NB4 (cell line): ENCODE measurements at regions not wholly inside any gene's neighbourhood (a gene's known extent, or its start where the extent isn't known, plus 50 kb on each side); places are given as distances from the start of the nearest gene placed in this dataset.
A peak's percentile ranks its signal among the peaks of the same experiment; 100 is the strongest.
"Not testable (repeated sequence)": the region's sequence is repeated elsewhere in the genome, so short reads cannot be mapped to it uniquely, and the experiment has no call there.

Experiments
- DNase-seq: peaks from one replicate; pipeline ENCODE4 v3.0.0; 2010; ENCODE audit warnings: low read depth
- H3K4me3 ChIP-seq: one replicate; pipeline ENCODE4 v1.5.1; 2011; ENCODE audit warnings: mild to moderate bottlenecking, low read depth, low read length, moderate library complexity
- CTCF ChIP-seq: IDR thresholded peaks from one replicate; pipeline ENCODE4 v1.5.1; 2012; ENCODE audit warnings: low read depth, low read length
- MAX ChIP-seq: IDR thresholded peaks from 2 replicates; pipeline ENCODE4 v1.6.1; 2011; ENCODE audit warnings: low read depth, low read length
- MYC ChIP-seq: IDR thresholded peaks from 2 replicates; pipeline ENCODE4 v1.6.1; 2011; ENCODE audit warnings: low read depth, low read length
- POLR2A ChIP-seq: IDR thresholded peaks from 2 replicates; pipeline ENCODE4 v1.6.1; 2011; ENCODE audit warnings: mild to moderate bottlenecking; ENCODE audit not compliant: insufficient read length; ENCODE audit errors: extremely low read depth

GRCh38 chr10:64038107-64038506 lies 516.9 kb downstream of the REEP3 start:
- no peak for DNase-seq
- H3K4me3 ChIP-seq = no peak overlapping the region
- TF ChIP-seq POLR2A (no peak), CTCF (no peak), MAX (no peak), MYC (no peak)

GRCh38 chr10:64039198-64039597 lies 518.0 kb downstream of the REEP3 start:
- TF ChIP-seq MYC = no peak
- TF ChIP-seq MAX = peak; percentile 54; the same call in 1 of the 2 replicates
- DNase-seq = no peak
- no peak overlapping the region for H3K4me3 ChIP-seq

- TF ChIP-seq POLR2A = no peak
- TF ChIP-seq MYC = no peak
- TF ChIP-seq MAX = no peak
- no peak for TF ChIP-seq CTCF
- no peak overlapping the region for H3K4me3 ChIP-seq
Observed at GRCh38 chr10:64040781-64041180, 519.6 kb downstream of the REEP3 start.

GRCh38 chr10:64041185-64041988 lies 520.2 kb downstream of the REEP3 start:
- peak; percentile 76 for DNase-seq
- H3K4me3 ChIP-seq = no peak overlapping the region
- TF ChIP-seq MYC (peak; percentile 60), CTCF (peak; percentile 99), POLR2A (no peak), MAX (peak; percentile 66; the same call in 1 of the 2 replicates)

More at GRCh38 chr10:64040781-64041180, 519.6 kb downstream of the REEP3 start:
- no peak for DNase-seq

GRCh38 chr10:64041989-64042490 lies 520.8 kb downstream of the REEP3 start:
- TF ChIP-seq POLR2A = no peak
- TF ChIP-seq MAX = no peak
- TF ChIP-seq CTCF = no peak
- TF ChIP-seq MYC = no peak
- no peak overlapping the region for H3K4me3 ChIP-seq
- DNase-seq = no peak

- no peak for DNase-seq
- no peak for TF ChIP-seq MYC
- no peak for TF ChIP-seq POLR2A
- no peak for TF ChIP-seq CTCF
- TF ChIP-seq MAX = no peak
- H3K4me3 ChIP-seq = no peak overlapping the region
Observed at GRCh38 chr10:64044098-64044497, 522.9 kb downstream of the REEP3 start.

GRCh38 chr10:64044957-64045632 lies 523.9 kb downstream of the REEP3 start:
- not testable (repeated sequence) for DNase-seq

More at GRCh38 chr10:64044957-64045632, 523.9 kb downstream of the REEP3 start:
- not testable (repeated sequence) for H3K4me3 ChIP-seq
